ENCODE measurements at regions not wholly inside any gene's neighbourhood (a gene's known extent, or its start where the extent isn't known, plus 50 kb on each side); places are given as distances from the start of the nearest gene placed in this dataset.
"Not testable (repeated sequence)": the region's sequence is repeated elsewhere in the genome, so short reads cannot be mapped to it uniquely, and the experiment has no call there.

DNA sequence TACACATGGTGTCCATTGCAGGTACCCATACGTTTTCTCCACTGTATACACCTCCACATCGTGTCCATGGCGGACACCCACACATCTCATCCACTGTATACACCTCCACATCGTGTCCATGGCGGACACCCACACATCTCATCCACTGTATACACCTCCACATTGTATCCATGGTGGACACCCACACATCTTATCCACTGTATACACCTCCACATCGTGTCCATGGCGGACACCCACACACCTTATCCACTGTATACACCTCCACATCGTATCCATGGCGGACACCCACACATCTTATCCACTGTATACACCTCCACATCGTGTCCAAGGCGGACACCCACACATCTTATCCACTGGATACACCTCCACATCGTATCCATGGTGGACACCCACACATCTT, 50.4 kb upstream of the TTC34 start:
- not testable (repeated sequence) for DNase-seq

DNA sequence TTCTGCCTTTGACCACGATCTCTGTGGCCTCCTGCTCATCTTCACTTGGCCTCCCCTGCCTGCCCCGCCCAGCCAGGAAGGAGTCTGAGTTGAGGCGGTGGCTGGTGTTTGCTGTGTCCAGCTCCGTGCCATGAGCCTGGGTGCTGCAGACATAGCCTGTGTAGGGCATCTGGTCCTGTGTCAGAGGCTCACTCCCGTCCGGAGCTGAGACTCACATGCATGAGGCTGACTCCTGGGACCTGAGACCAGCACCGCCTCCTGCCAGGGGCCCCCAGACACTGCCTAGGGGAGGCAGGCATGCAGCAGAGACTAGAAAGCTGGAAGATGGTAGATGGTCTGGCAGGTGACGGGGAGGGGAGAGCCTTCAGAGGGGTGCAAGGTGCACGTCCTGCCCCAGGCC, 52.2 kb upstream of the TTC34 start:
- no peak for DNase-seq

GRCh38 chr1:2854151-2854550, 52.7 kb upstream of the TTC34 start:
- DNase-seq, result no peak

- DNase-seq, result no peak
Measured at GRCh38 chr1:2854611-2855010, 53.1 kb upstream of the TTC34 start.

- DNase-seq, result no peak
Measured at GRCh38 chr1:2855206-2856065, 53.9 kb upstream of the TTC34 start.

GRCh38 chr1:2856066-2856390, 54.5 kb upstream of the TTC34 start:
- DNase-seq, result no peak

DNA sequence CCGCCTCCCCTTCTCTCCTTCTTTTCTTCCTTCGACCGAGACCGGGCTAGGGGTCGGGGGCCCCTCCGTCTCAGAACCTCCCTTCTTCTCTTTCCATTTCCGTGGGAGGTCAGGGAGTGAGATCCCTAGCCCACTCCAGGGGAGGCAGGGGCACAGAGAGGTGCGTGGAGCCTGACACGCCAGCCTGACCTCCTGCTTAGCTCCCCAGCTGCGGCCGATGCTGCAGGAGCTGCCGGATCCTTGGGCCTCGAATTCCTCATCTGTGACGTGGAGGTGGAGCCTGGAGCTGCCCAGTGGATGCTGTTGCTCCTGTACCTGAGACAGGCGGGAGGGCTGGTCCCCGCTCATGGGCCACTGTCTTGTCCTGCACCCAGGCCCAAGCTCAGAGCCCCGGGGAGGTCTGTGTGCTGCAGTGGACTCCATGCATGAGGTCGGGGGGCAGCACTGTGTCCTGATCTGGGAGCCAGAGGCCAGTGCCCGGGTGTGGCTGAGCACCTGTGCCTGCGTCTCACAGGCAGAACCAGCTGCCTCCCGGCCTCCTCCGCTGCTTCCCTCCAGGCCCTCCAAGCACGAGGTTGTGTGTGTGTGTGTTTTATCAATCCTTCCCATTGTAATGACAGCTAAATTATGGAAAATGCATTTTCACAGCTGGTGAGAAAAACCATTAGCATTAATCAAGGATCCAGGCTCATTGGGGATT, 55.3 kb upstream of the TTC34 start:
- DNase-seq, result no peak

GRCh38 chr1:2857521-2857920, 56.0 kb upstream of the TTC34 start:
- DNase-seq, result no peak

DNA sequence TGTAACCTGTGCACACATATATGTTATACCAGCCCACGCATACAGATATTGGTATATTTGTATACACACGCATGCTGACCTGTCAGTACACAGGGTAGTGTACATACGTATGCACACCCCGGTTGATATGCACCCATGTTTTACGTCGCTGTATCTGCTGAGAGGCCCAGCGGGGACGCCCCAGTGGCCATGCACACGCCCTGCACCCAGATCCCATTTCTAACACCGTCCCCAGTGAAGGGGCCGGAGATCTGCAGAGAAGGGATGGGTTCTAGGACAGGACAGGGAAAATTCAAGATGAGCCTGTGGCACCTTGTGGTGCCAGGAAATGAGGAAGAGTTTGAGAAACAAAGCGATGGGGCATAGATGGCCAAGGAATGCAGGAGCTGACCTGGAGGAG, 57.2 kb upstream of the TTC34 start:
- DNase-seq, result no peak

- DNase-seq, result no peak
Measured at GRCh38 chr1:2859219-2859880, 57.9 kb upstream of the TTC34 start.

DNA sequence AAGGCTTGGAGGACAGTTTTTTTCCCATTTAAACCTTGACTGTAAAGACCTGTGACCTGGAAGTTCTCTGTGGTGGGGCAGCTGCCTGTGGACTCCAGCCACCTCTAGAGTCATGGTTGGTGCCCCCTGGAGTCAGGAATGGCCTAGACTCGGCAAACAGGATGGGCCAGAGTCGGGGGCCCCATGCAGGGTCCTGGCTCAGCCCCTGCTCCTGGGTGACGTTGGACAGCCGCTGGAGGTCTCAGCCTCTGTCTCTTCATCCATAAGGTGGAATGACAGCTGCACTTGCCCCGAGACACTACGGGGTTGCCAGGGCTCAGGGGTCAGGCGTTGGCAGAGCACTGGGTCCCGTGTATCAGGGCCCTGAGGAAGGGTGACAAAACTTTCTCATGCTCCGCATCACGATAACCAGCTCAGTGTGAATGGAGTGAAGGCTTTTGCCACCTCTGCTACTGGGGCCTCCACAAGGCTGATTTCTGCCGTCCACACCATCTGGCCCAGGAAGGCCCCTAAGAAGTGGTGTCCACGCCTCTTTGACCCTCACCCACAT, 58.5 kb upstream of the TTC34 start:
- no peak for DNase-seq

GRCh38 chr1:2860476-2861142, 59.1 kb upstream of the TTC34 start:
- no peak for DNase-seq

DNA sequence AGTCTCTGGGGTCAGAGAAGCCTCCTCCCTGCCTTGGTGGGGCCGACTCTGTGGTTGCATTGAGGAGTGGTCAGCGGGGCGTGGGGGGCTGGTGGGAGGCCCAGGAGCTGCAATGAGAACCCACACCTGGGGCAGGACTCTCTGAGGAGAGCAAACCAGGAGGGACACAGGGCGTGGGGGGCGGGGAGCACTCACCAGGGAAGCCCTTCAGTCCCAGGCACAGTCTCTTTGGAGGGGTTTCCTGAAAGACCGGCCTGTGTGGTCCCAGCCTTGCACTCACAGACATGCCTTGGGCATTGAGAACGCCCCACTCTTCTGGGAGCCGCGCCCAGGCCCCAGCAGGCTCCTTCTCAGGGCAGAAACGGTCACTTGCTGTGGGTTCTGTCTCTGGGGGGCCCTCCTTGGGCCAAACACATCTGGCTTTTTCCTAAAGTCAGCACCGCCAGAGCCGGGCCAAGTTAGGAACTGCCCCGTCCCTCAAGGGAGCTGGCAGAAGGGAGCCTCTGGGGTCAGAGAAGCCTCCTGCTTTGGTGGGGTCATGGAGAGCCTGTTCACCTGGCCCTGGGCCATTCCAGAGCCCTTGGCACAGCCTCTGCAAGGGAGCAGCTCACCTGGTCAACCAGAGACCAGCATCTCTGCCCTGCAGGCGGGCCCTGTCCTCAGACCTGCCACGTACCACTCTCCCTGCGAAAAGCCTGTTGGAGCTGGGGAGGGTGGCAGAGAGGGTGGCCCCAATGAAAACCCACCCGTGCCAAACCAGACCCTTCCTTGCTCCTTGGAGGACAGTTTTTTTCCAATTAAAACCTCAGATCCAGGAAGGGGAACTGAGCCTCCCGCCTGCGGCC, 59.9 kb upstream of the TTC34 start:
- DNase-seq, result no peak

- no peak for DNase-seq
Measured at GRCh38 chr1:2861988-2862813, 60.7 kb upstream of the TTC34 start.

GRCh38 chr1:2862814-2863647, 61.5 kb upstream of the TTC34 start:
- no peak for DNase-seq

DNA sequence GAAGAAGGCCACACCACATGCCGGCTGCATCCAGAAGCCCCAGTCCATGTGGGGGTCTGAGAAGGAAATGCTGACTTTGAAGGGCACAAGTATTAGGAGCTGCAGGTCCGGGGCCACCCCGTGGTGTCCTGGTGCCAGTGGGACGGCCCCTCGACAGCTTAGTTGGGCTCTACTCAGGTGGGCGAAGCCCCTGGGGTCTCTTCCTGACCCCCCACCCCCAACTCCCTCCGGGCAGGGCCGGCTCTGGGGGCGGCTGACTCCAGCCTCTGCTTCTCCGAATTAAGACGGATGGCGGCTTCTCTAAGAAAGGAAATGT, 62.1 kb upstream of the TTC34 start:
- DNase-seq, result no peak

DNA sequence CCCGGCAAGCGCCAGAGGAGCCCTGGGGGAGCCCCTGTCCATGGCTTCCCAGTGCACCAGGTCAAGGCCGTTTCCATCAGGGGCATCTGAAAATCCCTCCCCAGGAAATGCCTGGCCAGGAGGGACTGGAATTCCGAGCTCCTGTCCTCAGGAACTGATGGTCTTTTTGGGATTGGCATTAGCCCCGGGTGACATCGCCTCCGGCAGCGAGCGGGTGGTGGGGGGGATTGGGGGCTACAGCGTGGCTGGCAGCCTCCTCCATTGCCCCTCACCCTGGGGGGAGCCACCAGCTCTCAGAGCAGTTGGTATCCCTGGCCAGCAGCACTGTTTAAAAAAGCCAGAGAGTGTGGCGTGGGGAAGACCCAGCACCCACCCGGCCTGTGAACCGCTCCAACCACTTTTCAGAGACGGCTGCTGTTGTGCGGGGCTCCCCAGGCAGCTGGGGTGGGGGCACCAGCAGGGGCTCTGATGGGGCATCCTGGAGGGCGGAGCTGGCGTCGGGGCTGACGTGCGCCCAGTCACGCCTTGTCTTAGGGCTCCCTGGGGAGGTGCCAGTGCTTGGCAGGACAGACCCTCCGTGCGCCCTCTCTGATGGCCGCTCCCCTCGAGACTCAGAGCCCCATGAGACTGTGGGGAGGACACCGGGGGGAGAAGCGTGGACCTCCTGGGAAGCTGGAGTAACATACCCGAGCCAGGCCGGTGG, 62.9 kb upstream of the TTC34 start:
- no peak for DNase-seq

GRCh38 chr1:2865000-2865399, 63.5 kb upstream of the TTC34 start:
- DNase-seq, result no peak

Measured in right lung (tissue), 2 donors.